ENCODE measurements at regions not wholly inside any gene's neighbourhood (a gene's known extent, or its start where the extent isn't known, plus 50 kb on each side); places are given as distances from the start of the nearest gene placed in this dataset.
"Not testable (repeated sequence)": the region's sequence is repeated elsewhere in the genome, so short reads cannot be mapped to it uniquely, and the experiment has no call there.

GRCh38 chr5:57394421-57395210, 88.0 kb downstream of the ACTBL2 start:
- no peak for DNase-seq

- DNase-seq, result no peak
Observed at GRCh38 chr5:57386958-57387357, 95.7 kb downstream of the ACTBL2 start.

GRCh38 chr5:57383093-57383861, 99.3 kb downstream of the ACTBL2 start:
- no peak for DNase-seq

GRCh38 chr5:57382655-57383054, 100.0 kb downstream of the ACTBL2 start:
- no peak for DNase-seq

- DNase-seq, result no peak
Observed at GRCh38 chr5:57370376-57370775, 112.2 kb downstream of the ACTBL2 start.

- DNase-seq, result no peak
Observed at GRCh38 chr5:57368010-57368409, 114.6 kb downstream of the ACTBL2 start.

GRCh38 chr5:57366744-57367143, 115.9 kb downstream of the ACTBL2 start:
- no peak for DNase-seq

GRCh38 chr5:57362951-57363350, 119.7 kb downstream of the ACTBL2 start:
- DNase-seq, result no peak

GRCh38 chr5:57360871-57361270, 121.7 kb downstream of the ACTBL2 start:
- DNase-seq, result no peak

GRCh38 chr5:57358796-57359592, 123.6 kb downstream of the ACTBL2 start:
- no peak for DNase-seq

GRCh38 chr5:57356850-57357249, 125.8 kb downstream of the ACTBL2 start:
- DNase-seq, result not testable (repeated sequence)

- peak in 1 of 2 experiments; percentile 35 for DNase-seq
Observed at GRCh38 chr5:57349214-57349613, 133.4 kb downstream of the ACTBL2 start.

GRCh38 chr5:57348376-57349140, 134.1 kb downstream of the ACTBL2 start:
- DNase-seq, result no peak

- DNase-seq, result no peak
Observed at GRCh38 chr5:57346328-57346727, 136.3 kb downstream of the ACTBL2 start.

- DNase-seq, result no peak
Observed at GRCh38 chr5:57341380-57341979, 141.1 kb downstream of the ACTBL2 start.

GRCh38 chr5:57340681-57341080, 141.9 kb downstream of the ACTBL2 start:
- DNase-seq, result no peak

- DNase-seq, result no peak
Observed at GRCh38 chr5:57339521-57339920, 143.1 kb downstream of the ACTBL2 start.

GRCh38 chr5:57338868-57339340, 143.7 kb downstream of the ACTBL2 start:
- no peak for DNase-seq

GRCh38 chr5:57338068-57338867, 144.3 kb downstream of the ACTBL2 start:
- DNase-seq, result peak in 1 of 2 experiments; percentile 15

- no peak for DNase-seq
Observed at GRCh38 chr5:57335092-57335660, 147.4 kb downstream of the ACTBL2 start.

GRCh38 chr5:57334475-57334874, 148.1 kb downstream of the ACTBL2 start:
- DNase-seq, result no peak

Data from NCI-H524 (cell line).